GM06990 (cell line): ENCODE measurements at regions not wholly inside any gene's neighbourhood (a gene's known extent, or its start where the extent isn't known, plus 50 kb on each side); places are given as distances from the start of the nearest gene placed in this dataset.

Source experiments
- DNase-seq: peaks from one replicate; pipeline ENCODE4 v3.0.0-alpha.2; 2011; ENCODE audit not compliant: insufficient read length; ENCODE audit errors: extremely low read depth
- H3K27me3 ChIP-seq: replicated peaks from 2 replicates; pipeline ENCODE4 v1.6.0; 2011; ENCODE audit warnings: low read length; ENCODE audit not compliant: control insufficient read depth, insufficient read depth
- H3K36me3 ChIP-seq: 2 replicates; pipeline ENCODE4 v1.5.1; 2011; ENCODE audit warnings: low read length; ENCODE audit not compliant: control insufficient read depth, insufficient read depth
- H3K4me3 ChIP-seq: replicated peaks from 2 replicates; pipeline ENCODE4 v1.5.1; 2011; ENCODE audit warnings: low read depth, mild to moderate bottlenecking, control low read depth, low read length
- TF ChIP-seq, protein P1 (sequence below): IDR thresholded peaks from 2 replicates; pipeline ENCODE4 v1.5.1; 2011; ENCODE audit warnings: low read length, control low read depth, mild to moderate bottlenecking, inconsistent platforms; ENCODE audit not compliant: insufficient read depth, poor library complexity, severe bottlenecking

DNA sequence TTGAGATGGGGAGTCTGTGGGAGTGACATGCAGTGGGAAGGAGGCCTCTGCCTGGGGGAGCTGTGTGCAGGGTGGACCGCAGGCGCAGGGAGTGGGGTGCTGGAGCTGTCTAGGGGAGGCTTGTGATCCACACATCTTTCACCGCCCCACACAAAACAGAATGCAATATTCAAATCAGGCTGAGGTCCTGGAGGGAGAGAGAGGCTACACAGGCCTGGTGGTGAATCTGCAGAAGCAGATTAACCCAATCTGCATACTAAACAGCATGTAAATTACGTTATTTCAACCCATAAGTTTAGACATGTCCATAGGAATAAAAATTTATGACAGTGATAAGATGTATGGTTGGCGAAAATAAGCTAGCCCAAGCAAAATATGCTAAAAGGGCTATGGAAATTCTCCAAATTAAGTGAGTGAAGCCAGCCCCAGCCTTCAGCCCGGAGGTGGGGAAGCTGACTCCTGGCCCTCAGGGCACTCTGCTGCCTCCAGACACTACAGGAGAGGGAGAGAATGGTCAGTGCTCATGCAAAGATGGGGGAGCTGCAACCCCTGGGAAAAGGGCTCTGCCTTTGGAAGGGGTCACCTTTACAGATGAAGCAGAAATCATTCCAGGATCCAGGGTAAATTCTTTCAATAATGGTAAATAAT lies 156.2 kb upstream of the CTTNBP2NL start:
- H3K27me3 ChIP-seq, result no peaks in the 10 kb centered on the region
- DNase-seq, result no peak
- TF ChIP-seq, protein P1, sequence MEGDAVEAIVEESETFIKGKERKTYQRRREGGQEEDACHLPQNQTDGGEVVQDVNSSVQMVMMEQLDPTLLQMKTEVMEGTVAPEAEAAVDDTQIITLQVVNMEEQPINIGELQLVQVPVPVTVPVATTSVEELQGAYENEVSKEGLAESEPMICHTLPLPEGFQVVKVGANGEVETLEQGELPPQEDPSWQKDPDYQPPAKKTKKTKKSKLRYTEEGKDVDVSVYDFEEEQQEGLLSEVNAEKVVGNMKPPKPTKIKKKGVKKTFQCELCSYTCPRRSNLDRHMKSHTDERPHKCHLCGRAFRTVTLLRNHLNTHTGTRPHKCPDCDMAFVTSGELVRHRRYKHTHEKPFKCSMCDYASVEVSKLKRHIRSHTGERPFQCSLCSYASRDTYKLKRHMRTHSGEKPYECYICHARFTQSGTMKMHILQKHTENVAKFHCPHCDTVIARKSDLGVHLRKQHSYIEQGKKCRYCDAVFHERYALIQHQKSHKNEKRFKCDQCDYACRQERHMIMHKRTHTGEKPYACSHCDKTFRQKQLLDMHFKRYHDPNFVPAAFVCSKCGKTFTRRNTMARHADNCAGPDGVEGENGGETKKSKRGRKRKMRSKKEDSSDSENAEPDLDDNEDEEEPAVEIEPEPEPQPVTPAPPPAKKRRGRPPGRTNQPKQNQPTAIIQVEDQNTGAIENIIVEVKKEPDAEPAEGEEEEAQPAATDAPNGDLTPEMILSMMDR, result no peak
- H3K4me3 ChIP-seq, result no peak overlapping the region
- H3K36me3 ChIP-seq, result no peaks in the 10 kb centered on the region

DNA sequence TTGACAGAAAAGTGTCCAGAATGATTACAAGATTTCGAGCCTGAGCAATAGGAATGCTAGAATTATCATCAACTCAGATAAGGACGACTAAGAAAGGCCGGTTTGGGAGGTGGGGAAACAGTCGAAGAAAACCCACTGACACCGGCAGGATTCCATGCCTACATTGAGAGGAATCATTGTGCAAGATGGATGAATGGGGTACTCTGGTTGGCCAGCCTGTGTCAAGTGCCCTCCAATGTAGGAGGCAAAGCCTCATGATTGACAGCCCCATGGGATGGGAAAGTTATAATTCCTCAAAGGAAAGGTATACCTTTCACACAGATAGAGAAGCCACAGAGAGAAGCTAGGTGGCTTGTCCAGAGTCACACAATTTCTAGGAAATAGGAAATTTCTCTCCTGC lies 153.5 kb upstream of the CTTNBP2NL start:
- Histone ChIP-seq H3K4me3 (no peak overlapping the region), H3K36me3 (no peaks in the 10 kb centered on the region), H3K27me3 (no peaks in the 10 kb centered on the region; the same call in 1 of the 2 replicates)
- DNase-seq, result no peak
- TF ChIP-seq, protein P1, result no peak

DNA sequence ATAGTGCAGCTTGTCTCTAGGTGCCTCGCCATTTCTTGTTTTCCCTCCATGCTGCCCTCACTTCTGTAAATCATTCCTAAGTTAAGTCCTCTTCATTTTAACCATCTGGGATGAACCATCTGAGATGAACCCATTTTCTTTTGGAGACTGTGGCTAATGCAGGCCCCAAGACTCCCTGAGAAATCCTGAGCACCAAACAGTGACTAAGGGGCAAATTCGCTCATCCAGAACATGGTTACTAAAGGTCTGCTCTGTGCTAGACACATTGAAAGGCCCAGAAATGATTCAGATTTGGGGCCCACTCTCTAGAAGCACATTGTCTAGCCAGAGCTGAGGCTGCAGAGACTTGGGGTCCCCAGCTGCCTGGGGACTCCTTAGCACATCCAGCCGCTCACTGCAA lies 151.9 kb upstream of the CTTNBP2NL start:
- no peaks in the 10 kb centered on the region; the same call in 1 of the 2 replicates for H3K27me3 ChIP-seq

DNA sequence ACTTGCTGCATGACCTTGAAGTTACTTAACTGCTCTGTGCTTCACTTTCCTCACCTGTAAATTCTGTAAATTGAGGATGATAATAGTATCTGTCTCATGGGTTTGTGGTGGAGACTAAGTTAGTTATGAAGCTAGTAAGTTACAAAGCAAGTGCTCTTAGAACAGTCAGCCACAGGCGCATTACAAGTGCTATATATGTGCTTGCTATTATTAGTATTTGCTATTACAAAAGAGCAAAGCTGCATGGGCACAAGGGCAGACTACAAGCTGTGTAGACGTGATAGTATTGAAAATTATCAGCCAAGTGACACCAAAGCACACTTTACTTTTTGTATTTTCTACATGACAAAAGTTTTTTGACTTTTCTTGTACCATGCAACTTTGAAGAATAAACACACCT lies 150.9 kb upstream of the CTTNBP2NL start:
- H3K27me3 ChIP-seq, result no peaks in the 10 kb centered on the region; the same call in 1 of the 2 replicates

More for the DNA sequence above, 151.9 kb upstream of the CTTNBP2NL start:
- TF ChIP-seq, protein P1, result no peak
- no peak overlapping the region for H3K4me3 ChIP-seq
- DNase-seq, result no peak
- no peaks in the 10 kb centered on the region for H3K36me3 ChIP-seq

DNA sequence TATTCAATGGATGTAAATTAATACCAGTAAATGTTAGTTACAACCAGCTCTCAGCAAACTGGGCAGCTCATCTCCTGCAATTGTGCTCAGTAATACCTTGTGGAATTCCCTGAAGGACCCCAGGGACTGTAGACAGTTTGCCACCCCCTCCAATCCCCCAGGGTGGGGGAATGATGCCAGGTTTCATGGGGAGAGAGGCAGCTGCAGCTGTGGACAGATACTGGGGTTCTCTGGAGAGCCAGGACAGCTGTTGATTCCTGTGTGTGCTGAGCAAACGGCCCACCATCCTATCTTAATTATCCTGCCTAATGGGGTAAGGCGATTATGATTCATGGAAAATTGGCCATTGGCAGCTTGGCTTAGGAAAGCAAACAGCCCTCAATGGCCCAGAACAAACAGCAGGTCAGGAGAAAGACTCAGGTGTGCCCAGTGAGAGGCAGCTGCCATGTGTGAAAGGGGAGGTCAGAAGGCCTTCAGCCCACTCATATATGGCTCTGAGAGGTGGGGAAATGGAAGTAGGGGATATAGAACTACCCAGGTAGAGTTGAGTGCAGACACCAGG lies 148.9 kb upstream of the CTTNBP2NL start:
- Histone ChIP-seq H3K36me3 (no peaks in the 10 kb centered on the region), H3K27me3 (no peaks in the 10 kb centered on the region; the same call in 1 of the 2 replicates), H3K4me3 (no peak overlapping the region)
- TF ChIP-seq, protein P1, result no peak
- no peak for DNase-seq

More for the DNA sequence above, 150.9 kb upstream of the CTTNBP2NL start:
- no peak for DNase-seq
- no peaks in the 10 kb centered on the region for H3K36me3 ChIP-seq
- no peak overlapping the region for H3K4me3 ChIP-seq
- TF ChIP-seq, protein P1, result no peak
